CD4-positive, alpha-beta T cell treated with Interleukin-4 for 4 hours (primary cell): ENCODE measurements at regions not wholly inside any gene's neighbourhood (a gene's known extent, or its start where the extent isn't known, plus 50 kb on each side); places are given as distances from the start of the nearest gene placed in this dataset.
"Not testable (repeated sequence)": the region's sequence is repeated elsewhere in the genome, so short reads cannot be mapped to it uniquely, and the experiment has no call there.

Experiments
- DNase-seq: peaks from one replicate; pipeline ENCODE4 v3.0.0-alpha.2; 2020

GRCh38 chr11:3513311-3513710, 128.5 kb downstream of the ART5 start:
- not testable (repeated sequence) for DNase-seq

GRCh38 chr11:3512751-3513150, 129.0 kb downstream of the ART5 start:
- DNase-seq = not testable (repeated sequence)

- DNase-seq = peak; percentile 92
These were observed 129.6 kb downstream of the ART5 start for GRCh38 chr11:3512133-3512703.

- peak; percentile 66 for DNase-seq
These were observed 130.2 kb downstream of the ART5 start for GRCh38 chr11:3511416-3512132.

GRCh38 chr11:3509563-3509962, 130.6 kb upstream of the ZNF195 start:
- DNase-seq = not testable (repeated sequence)

- DNase-seq = not testable (repeated sequence)
These were observed 120.3 kb upstream of the ZNF195 start for GRCh38 chr11:3499198-3499597.

GRCh38 chr11:3498356-3498755, 119.4 kb upstream of the ZNF195 start:
- DNase-seq = peak; percentile 44

- DNase-seq = not testable (repeated sequence)
These were observed 114.2 kb upstream of the ZNF195 start for GRCh38 chr11:3493152-3493551.

GRCh38 chr11:3488003-3488402, 109.1 kb upstream of the ZNF195 start:
- peak; percentile 1 for DNase-seq

- not testable (repeated sequence) for DNase-seq
These were observed 106.8 kb upstream of the ZNF195 start for GRCh38 chr11:3485737-3486136.

- DNase-seq = not testable (repeated sequence)
These were observed 98.3 kb upstream of the ZNF195 start for GRCh38 chr11:3476937-3477885.

- not testable (repeated sequence) for DNase-seq
These were observed 97.4 kb upstream of the ZNF195 start for GRCh38 chr11:3476084-3476936.

- DNase-seq = not testable (repeated sequence)
These were observed 90.0 kb upstream of the ZNF195 start for GRCh38 chr11:3468963-3469362.

- DNase-seq = not testable (repeated sequence)
These were observed 88.7 kb upstream of the ZNF195 start for GRCh38 chr11:3467599-3467998.

GRCh38 chr11:3455666-3456065, 76.7 kb upstream of the ZNF195 start:
- not testable (repeated sequence) for DNase-seq

GRCh38 chr11:3454844-3455243, 75.9 kb upstream of the ZNF195 start:
- DNase-seq = peak; percentile 58

- DNase-seq = not testable (repeated sequence)
These were observed 74.8 kb upstream of the ZNF195 start for GRCh38 chr11:3453596-3454256.

GRCh38 chr11:3450822-3451221, 71.9 kb upstream of the ZNF195 start:
- DNase-seq = not testable (repeated sequence)

GRCh38 chr11:3445535-3445934, 66.6 kb upstream of the ZNF195 start:
- DNase-seq = not testable (repeated sequence)

GRCh38 chr11:3444420-3444744, 65.4 kb upstream of the ZNF195 start:
- not testable (repeated sequence) for DNase-seq

- not testable (repeated sequence) for DNase-seq
These were observed 64.9 kb upstream of the ZNF195 start for GRCh38 chr11:3443700-3444419.
